Type B pancreatic cell (in vitro differentiated cells): ENCODE measurements at regions not wholly inside any gene's neighbourhood (a gene's known extent, or its start where the extent isn't known, plus 50 kb on each side); places are given as distances from the start of the nearest gene placed in this dataset.
A peak's percentile ranks its signal among the peaks of the same experiment; 100 is the strongest.

Experiments used
- DNase-seq: peaks from one replicate; pipeline ENCODE4 v3.0.0; 2021; ENCODE audit warnings: mixed read lengths; ENCODE audit not compliant: unreplicated experiment; ENCODE audit errors: extremely low spot score
- H3K27ac Mint-ChIP-seq: 2 replicates; pipeline ENCODE4 v1.8.0; 2021; ENCODE audit warnings: mild to moderate bottlenecking, mixed read lengths
- H3K27me3 Mint-ChIP-seq: 2 replicates; pipeline ENCODE4 v1.8.0; 2021; ENCODE audit warnings: mixed read lengths
- H3K36me3 Mint-ChIP-seq: 2 replicates; pipeline ENCODE4 v1.8.0; 2021; ENCODE audit warnings: mixed read lengths
- H3K4me1 Mint-ChIP-seq: one replicate; pipeline ENCODE4 v1.8.0; 2021; ENCODE audit warnings: mixed read lengths; ENCODE audit not compliant: unreplicated experiment
- H3K4me3 Mint-ChIP-seq: 2 replicates; pipeline ENCODE4 v1.8.0; 2021; ENCODE audit warnings: mild to moderate bottlenecking, mixed read lengths
- H3K9me3 Mint-ChIP-seq: 2 replicates; pipeline ENCODE4 v1.8.0; 2021; ENCODE audit warnings: mixed read lengths
- TF ChIP-seq, protein P1 (sequence below): fragments of 200-600 bp; sonication (generic); conservative IDR thresholded peaks from 2 replicates; pipeline ENCODE4 v1.5.0; 2021; ENCODE audit warnings: antibody characterized with exemption, mild to moderate bottlenecking

GRCh38 chr17:72420775-72421127 lies 299.9 kb downstream of the SOX9 start:
- no peak for DNase-seq
- TF ChIP-seq, protein P1, sequence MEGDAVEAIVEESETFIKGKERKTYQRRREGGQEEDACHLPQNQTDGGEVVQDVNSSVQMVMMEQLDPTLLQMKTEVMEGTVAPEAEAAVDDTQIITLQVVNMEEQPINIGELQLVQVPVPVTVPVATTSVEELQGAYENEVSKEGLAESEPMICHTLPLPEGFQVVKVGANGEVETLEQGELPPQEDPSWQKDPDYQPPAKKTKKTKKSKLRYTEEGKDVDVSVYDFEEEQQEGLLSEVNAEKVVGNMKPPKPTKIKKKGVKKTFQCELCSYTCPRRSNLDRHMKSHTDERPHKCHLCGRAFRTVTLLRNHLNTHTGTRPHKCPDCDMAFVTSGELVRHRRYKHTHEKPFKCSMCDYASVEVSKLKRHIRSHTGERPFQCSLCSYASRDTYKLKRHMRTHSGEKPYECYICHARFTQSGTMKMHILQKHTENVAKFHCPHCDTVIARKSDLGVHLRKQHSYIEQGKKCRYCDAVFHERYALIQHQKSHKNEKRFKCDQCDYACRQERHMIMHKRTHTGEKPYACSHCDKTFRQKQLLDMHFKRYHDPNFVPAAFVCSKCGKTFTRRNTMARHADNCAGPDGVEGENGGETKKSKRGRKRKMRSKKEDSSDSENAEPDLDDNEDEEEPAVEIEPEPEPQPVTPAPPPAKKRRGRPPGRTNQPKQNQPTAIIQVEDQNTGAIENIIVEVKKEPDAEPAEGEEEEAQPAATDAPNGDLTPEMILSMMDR, result no peak
- no peak overlapping the region for H3K4me3 Mint-ChIP-seq
- no peaks in the 10 kb centered on the region for H3K27me3 Mint-ChIP-seq
- H3K9me3 Mint-ChIP-seq, result peaks cover 9% of the 10 kb centered on the region
- peak overlapping the region; percentile 75 for H3K27ac Mint-ChIP-seq
- peaks cover 45% of the 10 kb centered on the region for H3K4me1 Mint-ChIP-seq
- peaks cover 41% of the 10 kb centered on the region for H3K36me3 Mint-ChIP-seq

GRCh38 chr17:72421128-72422092 lies 300.6 kb downstream of the SOX9 start:
- Mint-ChIP-seq H3K4me1 (peaks cover 46% of the 10 kb centered on the region), H3K27ac (peak overlapping the region; percentile 72)
- no peak for DNase-seq

DNA sequence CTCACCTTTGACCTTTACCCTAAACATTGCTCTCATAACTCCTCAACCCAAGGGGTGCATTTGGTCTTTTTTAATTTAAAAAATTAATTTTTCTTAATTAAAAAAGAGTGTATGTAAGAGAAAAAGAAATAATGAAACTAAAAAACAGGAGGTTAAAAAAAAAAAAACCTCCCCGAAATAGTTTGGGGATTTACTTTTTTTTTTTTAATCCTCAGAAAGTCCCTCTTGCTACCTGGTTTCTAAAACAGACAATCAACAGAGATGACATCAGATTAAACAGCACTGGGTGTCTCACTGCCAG lies 301.3 kb downstream of the SOX9 start:
- Mint-ChIP-seq H3K36me3 (peaks cover 43% of the 10 kb centered on the region), H3K4me3 (no peak overlapping the region), H3K27ac (peak overlapping the region; percentile 76), H3K27me3 (no peaks in the 10 kb centered on the region), H3K9me3 (peaks cover 9% of the 10 kb centered on the region), H3K4me1 (peaks cover 54% of the 10 kb centered on the region)
- TF ChIP-seq, protein P1, result no peak
- no peak for DNase-seq

More at GRCh38 chr17:72421128-72422092, 300.6 kb downstream of the SOX9 start:
- no peaks in the 10 kb centered on the region for H3K27me3 Mint-ChIP-seq
- peak overlapping the region; percentile 39 for H3K4me3 Mint-ChIP-seq
- H3K36me3 Mint-ChIP-seq, result peaks cover 46% of the 10 kb centered on the region
- peaks cover 9% of the 10 kb centered on the region for H3K9me3 Mint-ChIP-seq
- TF ChIP-seq, protein P1, result no peak

- TF ChIP-seq, protein P1, result no peak
- Mint-ChIP-seq H3K36me3 (peaks cover 41% of the 10 kb centered on the region), H3K27me3 (no peaks in the 10 kb centered on the region), H3K9me3 (peaks cover 9% of the 10 kb centered on the region), H3K4me3 (peak overlapping the region; percentile 15), H3K4me1 (peaks cover 59% of the 10 kb centered on the region), H3K27ac (peak overlapping the region; percentile 76)
- no peak for DNase-seq
Observed at GRCh38 chr17:72422505-72423285, 301.9 kb downstream of the SOX9 start.

DNA sequence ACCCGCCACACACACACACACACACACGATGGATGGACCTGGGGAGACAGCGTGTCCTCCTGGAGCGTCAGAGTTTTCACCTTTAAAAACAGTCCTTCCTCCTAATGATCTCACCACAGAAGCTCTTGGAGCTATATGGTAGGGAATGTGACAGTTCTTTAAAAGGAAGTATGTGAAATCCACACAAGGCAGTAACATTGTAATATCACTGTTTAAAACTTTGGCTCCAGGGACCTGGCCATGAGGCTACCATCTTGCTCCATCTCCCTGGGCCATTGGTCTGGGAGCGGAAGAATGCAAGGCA lies 302.4 kb downstream of the SOX9 start:
- Mint-ChIP-seq H3K4me3 (peak overlapping the region; percentile 15), H3K36me3 (peaks cover 36% of the 10 kb centered on the region), H3K27me3 (no peaks in the 10 kb centered on the region), H3K9me3 (peaks cover 6% of the 10 kb centered on the region), H3K27ac (peak overlapping the region; percentile 74), H3K4me1 (peaks cover 65% of the 10 kb centered on the region)
- TF ChIP-seq, protein P1, result no peak
- DNase-seq, result no peak
